ENCODE measurements at regions not wholly inside any gene's neighbourhood (a gene's known extent, or its start where the extent isn't known, plus 50 kb on each side); places are given as distances from the start of the nearest gene placed in this dataset.

- TF ChIP-seq EGR1 (IDR thresholded peaks at IDR 0.05; ENCODE audit: borderline replicate concordance in 1 of 2, low read depth in 2 of 2, low read length in 2 of 2) (no peak), POLR2A (IDR thresholded peaks at IDR 0.05; ENCODE audit: low read depth, low read length) (no peak), CTCF (IDR thresholded peaks at IDR 0.05 in 2 of 3, conservative IDR thresholded peaks at IDR 0.05 in 1 of 3; ENCODE audit: control insufficient read depth in 2 of 3, extremely low read depth in 1 of 3, insufficient read depth in 1 of 3, low read depth in 3 of 3, low read length in 3 of 3) (no peak), ZSCAN29 (IDR thresholded peaks at IDR 0.05) (no peak), SREBF2 (IDR thresholded peaks at IDR 0.05; ENCODE audit: low read length) (no peak), BCL11A (IDR thresholded peaks at IDR 0.05; ENCODE audit: low read depth, low read length) (no peak), FOXM1 (IDR thresholded peaks at IDR 0.05; ENCODE audit: low read depth, low read length) (no peak), SIN3A (IDR thresholded peaks at IDR 0.05; ENCODE audit: low read depth, low read length) (no peak), SIX5 (IDR thresholded peaks at IDR 0.05; ENCODE audit: low read depth, low read length, severe bottlenecking) (no peak), ZNF592 (IDR thresholded peaks at IDR 0.05) (no peak), MYC (IDR thresholded peaks at IDR 0.05; ENCODE audit: insufficient read depth, insufficient read length, insufficient replicate concordance, low read length, severe bottlenecking) (no peak), RFX5 (IDR thresholded peaks at IDR 0.05; ENCODE audit: low read depth, low read length) (no peak)
Observed at GRCh38 chr9:95715868-95716435, 159.5 kb upstream of the ERCC6L2 start.
